ENCODE measurements at regions not wholly inside any gene's neighbourhood (a gene's known extent, or its start where the extent isn't known, plus 50 kb on each side); places are given as distances from the start of the nearest gene placed in this dataset.

GRCh38 chr2:207444756-207445155 is 85.0 kb upstream of the CREB1 start:
- no peak for TF ChIP-seq POLR2AphosphoS5 (IDR thresholded peaks at IDR 0.05; ENCODE audit: low read depth, low read length)
- no peak for TF ChIP-seq CTCF (IDR thresholded peaks at IDR 0.05)
- no peak for TF ChIP-seq TCF7L2 (IDR thresholded peaks at IDR 0.05; ENCODE audit: low read depth, low read length)

Data from Panc1 (cell line).